C4-2B (cell line): ENCODE measurements at regions not wholly inside any gene's neighbourhood (a gene's known extent, or its start where the extent isn't known, plus 50 kb on each side); places are given as distances from the start of the nearest gene placed in this dataset.

ENCODE experiments used
- H3K27ac ChIP-seq: fragments of 450-650 bp; 2 replicates; pipeline ENCODE4 v1.5.1; 2017
- ZFX ChIP-seq: fragments of 450-650 bp; IDR thresholded peaks from 2 replicates; pipeline ENCODE4 v1.6.1; 2017
- TF ChIP-seq, protein P1 (sequence below): fragments of 450-650 bp; conservative IDR thresholded peaks from 2 replicates; pipeline ENCODE4 v1.5.1; 2017; ENCODE audit warnings: mild to moderate bottlenecking

- H3K27ac ChIP-seq: no peak overlapping the region
- TF ChIP-seq, protein P1, sequence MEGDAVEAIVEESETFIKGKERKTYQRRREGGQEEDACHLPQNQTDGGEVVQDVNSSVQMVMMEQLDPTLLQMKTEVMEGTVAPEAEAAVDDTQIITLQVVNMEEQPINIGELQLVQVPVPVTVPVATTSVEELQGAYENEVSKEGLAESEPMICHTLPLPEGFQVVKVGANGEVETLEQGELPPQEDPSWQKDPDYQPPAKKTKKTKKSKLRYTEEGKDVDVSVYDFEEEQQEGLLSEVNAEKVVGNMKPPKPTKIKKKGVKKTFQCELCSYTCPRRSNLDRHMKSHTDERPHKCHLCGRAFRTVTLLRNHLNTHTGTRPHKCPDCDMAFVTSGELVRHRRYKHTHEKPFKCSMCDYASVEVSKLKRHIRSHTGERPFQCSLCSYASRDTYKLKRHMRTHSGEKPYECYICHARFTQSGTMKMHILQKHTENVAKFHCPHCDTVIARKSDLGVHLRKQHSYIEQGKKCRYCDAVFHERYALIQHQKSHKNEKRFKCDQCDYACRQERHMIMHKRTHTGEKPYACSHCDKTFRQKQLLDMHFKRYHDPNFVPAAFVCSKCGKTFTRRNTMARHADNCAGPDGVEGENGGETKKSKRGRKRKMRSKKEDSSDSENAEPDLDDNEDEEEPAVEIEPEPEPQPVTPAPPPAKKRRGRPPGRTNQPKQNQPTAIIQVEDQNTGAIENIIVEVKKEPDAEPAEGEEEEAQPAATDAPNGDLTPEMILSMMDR: no peak
- no peak for TF ChIP-seq ZFX
These were observed 178.3 kb upstream of the CRIM1 start for GRCh38 chr2:36177282-36177681.

DNA sequence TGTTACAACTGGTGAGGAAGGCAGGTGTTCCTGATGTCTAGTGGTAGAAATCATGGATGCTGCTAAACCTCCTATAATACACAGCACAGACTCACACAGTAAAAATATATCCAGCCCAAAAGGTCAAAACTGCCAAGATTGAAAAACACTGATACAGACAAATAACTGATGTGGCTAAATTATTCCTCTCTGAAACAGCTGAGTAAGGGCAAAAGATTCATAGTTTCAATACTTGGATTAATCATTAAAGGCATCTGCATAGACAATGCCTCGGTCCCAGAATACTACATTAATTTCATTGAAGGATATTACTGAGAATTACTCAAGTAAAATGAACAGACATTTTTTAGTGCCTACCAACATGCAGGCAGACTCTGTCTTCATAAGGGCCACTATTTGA lies 180.7 kb upstream of the CRIM1 start:
- no peak overlapping the region for H3K27ac ChIP-seq
- TF ChIP-seq, protein P1: no peak
- TF ChIP-seq ZFX: no peak

GRCh38 chr2:36173760-36174404 lies 181.7 kb upstream of the CRIM1 start:
- TF ChIP-seq ZFX: no peak
- TF ChIP-seq, protein P1: no peak
- no peak overlapping the region for H3K27ac ChIP-seq

DNA sequence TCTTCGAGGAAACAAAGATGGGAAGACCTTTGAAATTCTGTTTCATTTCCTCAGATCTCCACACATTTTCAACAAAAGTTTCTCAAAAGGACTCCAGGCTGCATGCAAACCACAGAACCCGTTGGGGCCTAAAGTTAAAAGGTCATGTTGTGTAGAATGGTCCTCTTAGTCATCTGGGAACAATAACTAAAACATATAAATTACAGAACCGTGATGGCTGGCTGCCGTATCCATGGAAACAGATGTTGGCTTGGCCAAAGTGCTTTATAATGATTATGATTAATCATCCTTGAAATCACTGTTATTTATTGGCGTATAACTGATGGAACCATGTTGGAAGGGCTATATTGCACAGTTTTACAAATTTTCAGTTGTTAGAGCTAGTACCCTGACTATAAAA lies 182.8 kb upstream of the CRIM1 start:
- no peak for TF ChIP-seq ZFX
- TF ChIP-seq, protein P1: no peak

GRCh38 chr2:36170805-36171204 lies 184.8 kb upstream of the CRIM1 start:
- H3K27ac ChIP-seq: no peak overlapping the region
- TF ChIP-seq, protein P1: no peak
- no peak for TF ChIP-seq ZFX

More for the DNA sequence above, 182.8 kb upstream of the CRIM1 start:
- H3K27ac ChIP-seq: no peak overlapping the region

- H3K27ac ChIP-seq: no peak overlapping the region
- no peak for TF ChIP-seq ZFX
- TF ChIP-seq, protein P1: no peak
These were observed 185.7 kb upstream of the CRIM1 start for GRCh38 chr2:36169843-36170242.

DNA sequence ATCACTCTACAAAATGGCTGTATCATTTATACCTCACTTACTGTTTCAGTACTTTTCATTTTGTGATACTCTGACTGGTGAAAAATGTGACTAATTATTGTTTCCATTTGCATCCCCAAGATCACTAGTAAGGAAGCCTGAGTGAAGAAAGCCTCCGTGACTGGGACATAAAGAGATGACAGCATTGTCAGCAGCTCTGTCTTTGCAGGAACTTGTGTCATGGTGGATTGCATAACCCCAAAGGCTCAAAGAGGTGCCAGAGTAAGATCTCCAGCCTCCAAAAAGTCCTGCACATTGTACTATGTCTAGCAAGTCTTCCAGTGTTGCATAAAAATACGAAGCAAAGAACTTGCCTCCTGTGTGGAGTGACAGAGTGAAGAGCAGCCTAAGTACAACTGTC lies 187.5 kb upstream of the CRIM1 start:
- H3K27ac ChIP-seq: no peak overlapping the region
- TF ChIP-seq, protein P1: no peak
- no peak for TF ChIP-seq ZFX
